A673 (cell line): ENCODE measurements at regions not wholly inside any gene's neighbourhood (a gene's known extent, or its start where the extent isn't known, plus 50 kb on each side); places are given as distances from the start of the nearest gene placed in this dataset.

ENCODE experiments used
- BruUV-seq: library from RNA; stranded (reverse); fragments of 400-500 nt; replicated peaks from 2 replicates; lab custom pipeline; 2021; lab: Mats Ljungman, UMichigan
- CTCF ChIA-PET: fragments of 300-600 bp; sonication (Branson Sonifier 250); formaldehyde crosslinking; loops from one replicate; lab custom pipeline; 2022; ENCODE audit warnings: antibody characterized with exemption; lab: Charles Lee
- POLR2A ChIA-PET: fragments of 300-600 bp; sonication (Branson Sonifier 250); formaldehyde crosslinking; loops from one replicate; lab custom pipeline; 2022; ENCODE audit warnings: antibody characterized with exemption; ENCODE audit not compliant: low non-redundant PET; lab: Charles Lee
- DNase-seq: peaks from one replicate; pipeline ENCODE4 v3.0.0-alpha.2; 2015; ENCODE audit warnings: low spot score
- H3K27ac ChIP-seq: fragments of 200-600 bp; sonication (generic); 2 replicates; pipeline ENCODE4 v1.5.1; 2016; ENCODE audit warnings: mixed run types, low read depth, mild to moderate bottlenecking, mixed read lengths, antibody characterized with exemption, low read length; ENCODE audit not compliant: poor library complexity, severe bottlenecking
- H3K27me3 ChIP-seq: fragments of 200-600 bp; sonication (generic); replicated peaks from 2 replicates; pipeline ENCODE4 v1.6.1; 2017; ENCODE audit warnings: mixed run types, low read depth, mild to moderate bottlenecking, mixed read lengths, antibody characterized with exemption, low read length; ENCODE audit not compliant: insufficient read depth, poor library complexity
- H3K36me3 ChIP-seq: fragments of 200-600 bp; sonication (generic); 2 replicates; pipeline ENCODE4 v1.6.1; 2016; ENCODE audit warnings: mixed run types, mild to moderate bottlenecking, mixed read lengths, antibody characterized with exemption, low read length; ENCODE audit not compliant: insufficient read depth, poor library complexity, severe bottlenecking
- H3K4me1 ChIP-seq: fragments of 200-600 bp; sonication (generic); 2 replicates; pipeline ENCODE4 v1.6.1; 2017; ENCODE audit warnings: mixed run types, mild to moderate bottlenecking, mixed read lengths, antibody characterized with exemption, low read length; ENCODE audit not compliant: insufficient read depth, poor library complexity, severe bottlenecking
- H3K4me3 ChIP-seq: fragments of 200-600 bp; sonication (generic); 2 replicates; pipeline ENCODE4 v1.5.1; 2016; ENCODE audit warnings: low read depth, mixed run types, mild to moderate bottlenecking, mixed read lengths, low read length; ENCODE audit not compliant: poor library complexity, severe bottlenecking
- H3K9me3 ChIP-seq: fragments of 200-600 bp; sonication (generic); 2 replicates; pipeline ENCODE4 v1.6.1; 2016; ENCODE audit warnings: mixed run types, low read depth, mild to moderate bottlenecking, mixed read lengths, antibody characterized with exemption, low read length; ENCODE audit not compliant: poor library complexity, severe bottlenecking
- EZH2 ChIP-seq: fragments of 200-600 bp; sonication (generic); IDR thresholded peaks from 2 replicates; pipeline ENCODE4 v1.6.1; 2017; ENCODE audit warnings: borderline replicate concordance, low read depth, mild to moderate bottlenecking, mixed read lengths, antibody characterized with exemption, low read length; ENCODE audit not compliant: poor library complexity, severe bottlenecking
- intact Hi-C: fragments of 100-400 bp; cut with micrococcal nuclease; formaldehyde crosslinking; loops from one replicate; pipeline ENCODE4 v1.10.0; 2022; ENCODE audit not compliant: unreplicated experiment
- TF ChIP-seq, protein P1 (sequence below): fragments of 300-800, 200-600 bp; sonication (generic); conservative IDR thresholded peaks from 2 replicates; pipeline ENCODE4 v1.5.1; 2017; ENCODE audit warnings: low read depth, mild to moderate bottlenecking, antibody characterized with exemption, low read length, moderate library complexity, mixed read lengths

DNA sequence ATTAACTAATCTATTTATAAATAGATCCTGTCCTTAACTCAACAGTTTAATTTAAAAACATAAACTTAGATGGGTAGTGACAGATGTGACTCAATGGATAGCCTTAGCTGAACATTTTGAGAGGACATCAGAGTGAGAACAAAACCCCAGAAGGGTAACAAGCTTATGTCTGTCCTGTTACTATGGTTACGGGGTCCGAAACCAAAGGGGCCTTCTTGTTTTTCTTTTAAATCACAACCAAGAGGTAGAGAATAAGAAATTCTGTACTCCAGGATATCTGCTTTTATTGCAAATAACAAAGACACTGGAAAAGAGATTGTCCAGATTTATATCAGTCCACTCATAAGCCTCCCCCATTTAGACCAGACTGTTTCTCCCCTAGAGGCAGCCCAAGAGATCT lies 612.1 kb downstream of the MTRR start:
- Histone ChIP-seq H3K36me3 (no peaks in the 10 kb centered on the region), H3K9me3 (peaks cover 36% of the 10 kb centered on the region), H3K4me3 (no peak overlapping the region), H3K4me1 (no peaks in the 10 kb centered on the region), H3K27me3 (no peaks in the 10 kb centered on the region), H3K27ac (no peak overlapping the region)
- TF ChIP-seq, protein P1, sequence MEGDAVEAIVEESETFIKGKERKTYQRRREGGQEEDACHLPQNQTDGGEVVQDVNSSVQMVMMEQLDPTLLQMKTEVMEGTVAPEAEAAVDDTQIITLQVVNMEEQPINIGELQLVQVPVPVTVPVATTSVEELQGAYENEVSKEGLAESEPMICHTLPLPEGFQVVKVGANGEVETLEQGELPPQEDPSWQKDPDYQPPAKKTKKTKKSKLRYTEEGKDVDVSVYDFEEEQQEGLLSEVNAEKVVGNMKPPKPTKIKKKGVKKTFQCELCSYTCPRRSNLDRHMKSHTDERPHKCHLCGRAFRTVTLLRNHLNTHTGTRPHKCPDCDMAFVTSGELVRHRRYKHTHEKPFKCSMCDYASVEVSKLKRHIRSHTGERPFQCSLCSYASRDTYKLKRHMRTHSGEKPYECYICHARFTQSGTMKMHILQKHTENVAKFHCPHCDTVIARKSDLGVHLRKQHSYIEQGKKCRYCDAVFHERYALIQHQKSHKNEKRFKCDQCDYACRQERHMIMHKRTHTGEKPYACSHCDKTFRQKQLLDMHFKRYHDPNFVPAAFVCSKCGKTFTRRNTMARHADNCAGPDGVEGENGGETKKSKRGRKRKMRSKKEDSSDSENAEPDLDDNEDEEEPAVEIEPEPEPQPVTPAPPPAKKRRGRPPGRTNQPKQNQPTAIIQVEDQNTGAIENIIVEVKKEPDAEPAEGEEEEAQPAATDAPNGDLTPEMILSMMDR = no peak
- no peak for TF ChIP-seq EZH2
- ChIA-PET CTCF (no interaction called here), POLR2A (no interaction called here)
- no TSS peak for BruUV-seq
- intact Hi-C loops = no loop called here
- DNase-seq = no peak

DNA sequence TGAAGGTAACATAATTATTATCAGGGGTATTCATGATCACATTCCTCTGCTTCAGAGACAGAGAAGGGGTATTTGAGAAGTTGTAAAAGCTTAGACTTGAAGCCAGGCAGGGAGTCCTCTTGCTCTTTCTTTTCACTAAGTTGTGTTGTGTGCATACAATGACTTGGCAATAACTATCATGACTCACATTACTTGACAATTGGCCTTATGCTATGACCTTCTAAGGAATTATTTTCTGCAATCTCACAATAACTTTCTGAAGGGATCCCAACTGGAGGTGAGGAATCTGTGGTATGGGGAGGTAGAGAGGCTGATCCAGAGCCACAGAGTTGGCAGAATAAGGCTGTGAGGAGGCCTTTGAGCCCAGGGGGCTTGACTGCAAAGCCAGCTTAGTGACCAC lies 622.3 kb downstream of the MTRR start:
- no TSS peak for BruUV-seq
- H3K27me3 ChIP-seq = no peaks in the 10 kb centered on the region
- H3K4me1 ChIP-seq = no peaks in the 10 kb centered on the region
- no peak overlapping the region for H3K27ac ChIP-seq
- no peaks in the 10 kb centered on the region for H3K36me3 ChIP-seq
- POLR2A ChIA-PET = no interaction called here
- no peak overlapping the region for H3K4me3 ChIP-seq
- TF ChIP-seq EZH2 = no peak
- TF ChIP-seq, protein P1 = no peak
- DNase-seq = no peak
- CTCF ChIA-PET = no interaction called here
- peaks cover 46% of the 10 kb centered on the region for H3K9me3 ChIP-seq
- intact Hi-C loops = no loop called here

DNA sequence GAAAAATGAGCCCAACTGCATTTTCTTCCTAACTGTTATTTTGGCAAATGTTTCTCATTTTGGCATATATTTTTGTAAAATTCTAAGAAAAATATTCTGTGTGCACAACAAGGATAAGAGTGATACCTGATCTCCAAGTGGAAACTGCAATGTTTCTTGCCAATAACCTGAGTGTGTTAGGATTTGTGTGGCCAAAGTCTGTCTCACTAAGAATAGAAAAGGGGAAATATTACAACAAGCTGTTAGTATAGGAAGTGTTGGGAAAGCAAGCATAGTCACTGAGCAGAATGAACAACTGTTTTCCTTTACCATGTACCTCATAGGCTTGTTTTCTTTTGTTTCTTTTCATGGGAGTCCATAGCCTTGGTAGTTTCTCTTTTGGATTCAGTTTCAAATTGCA lies 624.2 kb downstream of the MTRR start:
- H3K4me1 ChIP-seq = no peaks in the 10 kb centered on the region
- intact Hi-C loops = no loop called here
- no peaks in the 10 kb centered on the region for H3K36me3 ChIP-seq
- no TSS peak for BruUV-seq
- POLR2A ChIA-PET = no interaction called here
- peaks cover 44% of the 10 kb centered on the region for H3K9me3 ChIP-seq
- no peak overlapping the region for H3K27ac ChIP-seq
- H3K4me3 ChIP-seq = no peak overlapping the region
- TF ChIP-seq EZH2 = no peak
- TF ChIP-seq, protein P1 = no peak
- no peak for DNase-seq
- CTCF ChIA-PET = no interaction called here
- H3K27me3 ChIP-seq = no peaks in the 10 kb centered on the region
